SKM-1 treated with dmso at 0.1 percent for 144 hours (cell line): ENCODE measurements at regions not wholly inside any gene's neighbourhood (a gene's known extent, or its start where the extent isn't known, plus 50 kb on each side); places are given as distances from the start of the nearest gene placed in this dataset.
"Not testable (repeated sequence)": the region's sequence is repeated elsewhere in the genome, so short reads cannot be mapped to it uniquely, and the experiment has no call there.

Experiments
- DNase-seq: peaks from one replicate; lab custom pipeline; 2025; ENCODE audit not compliant: unreplicated experiment; lab: John Stamatoyannopoulos, UW

DNA sequence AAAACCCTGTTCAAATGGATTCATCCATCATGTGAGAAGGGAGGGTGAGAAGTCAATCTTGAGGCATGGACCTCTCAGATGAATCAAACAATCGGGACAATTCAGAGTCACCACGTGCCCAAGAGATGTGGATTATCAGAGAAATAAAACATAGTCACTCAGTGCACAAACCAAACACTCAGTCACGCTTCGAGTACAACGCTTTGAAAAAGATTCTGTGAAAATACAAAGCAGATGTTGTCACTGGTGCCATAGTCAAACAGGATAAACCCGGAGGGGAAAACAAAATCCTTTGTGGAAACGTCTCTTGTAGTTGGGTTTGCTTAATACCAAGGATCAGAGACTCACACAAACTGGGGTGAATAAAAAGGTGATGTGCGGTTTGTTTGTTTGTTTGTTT lies 188.4 kb downstream of the RRAGC start:
- DNase-seq, result no peak

DNA sequence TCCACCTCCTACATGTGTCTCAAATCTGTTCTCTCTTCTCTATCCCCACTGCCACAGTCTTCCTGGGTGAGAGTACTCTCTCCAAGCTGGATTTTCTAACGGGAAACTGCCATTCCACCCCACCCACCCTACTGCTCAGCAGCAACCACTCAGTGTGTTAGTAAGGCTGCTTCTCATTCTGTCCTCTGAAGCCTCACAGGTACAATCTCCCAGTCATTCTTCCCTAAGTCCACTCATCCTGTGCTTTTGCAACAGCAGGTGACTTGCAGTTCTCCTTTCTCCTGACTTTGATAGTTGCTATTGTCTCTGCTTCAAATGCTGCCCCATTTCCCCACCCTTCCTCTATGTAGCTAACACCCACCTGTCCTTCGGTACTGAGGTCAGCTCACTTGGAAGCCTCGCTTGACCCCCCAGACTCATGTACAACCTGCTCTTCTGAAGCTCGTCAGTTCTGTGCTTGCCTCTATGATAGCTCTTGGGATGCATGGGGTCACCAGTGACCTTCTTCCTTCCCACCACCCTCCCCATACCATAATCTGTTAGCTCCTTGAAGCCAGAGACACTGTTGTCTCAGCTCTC lies 188.9 kb downstream of the RRAGC start:
- DNase-seq, result no peak

- DNase-seq, result no peak
Measured at GRCh38 chr1:38667626-38668025, 191.9 kb downstream of the RRAGC start.

DNA sequence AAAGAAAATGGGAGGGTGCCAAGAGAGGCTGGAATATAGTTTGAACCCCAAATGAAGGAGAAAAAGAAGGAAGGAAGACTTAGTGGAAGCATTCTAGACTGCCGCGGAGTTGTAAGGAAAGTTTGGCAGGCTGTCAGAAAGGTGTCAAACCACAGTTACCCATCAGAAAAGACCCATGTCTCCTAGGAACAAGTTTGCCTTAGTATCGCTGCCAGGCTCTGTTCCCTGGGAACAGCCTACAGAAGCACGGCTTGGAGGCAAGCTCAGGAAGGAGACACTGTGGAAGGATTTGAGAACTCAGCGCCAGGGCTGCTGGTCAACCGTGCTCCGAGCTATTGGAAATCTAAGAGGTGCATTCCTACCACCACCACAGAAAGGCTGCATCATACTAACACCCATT lies 197.4 kb downstream of the RRAGC start:
- DNase-seq, result no peak

- no peak for DNase-seq
Measured at GRCh38 chr1:38658883-38659282, 200.7 kb downstream of the RRAGC start.

DNA sequence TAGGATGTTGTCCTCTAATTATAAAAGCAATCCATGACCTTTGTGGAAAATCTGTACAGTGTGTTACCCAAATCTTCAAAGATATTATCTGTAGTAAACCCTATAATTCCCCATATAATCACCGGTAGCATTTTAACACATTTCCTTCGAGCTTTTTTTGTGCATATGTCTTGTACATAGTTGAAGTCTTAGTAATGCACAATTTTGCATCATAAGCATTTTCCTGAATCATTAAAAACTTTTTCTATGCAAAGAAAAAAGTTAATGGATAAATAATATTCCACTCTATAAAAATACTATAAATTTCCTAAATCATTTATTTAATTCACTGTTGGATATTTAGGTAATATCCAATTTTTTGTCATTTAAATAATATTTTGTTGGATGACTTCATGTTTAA lies 201.7 kb downstream of the RRAGC start:
- no peak for DNase-seq

- DNase-seq, result no peak
Measured at GRCh38 chr1:38657207-38657840, 202.2 kb downstream of the RRAGC start.

DNA sequence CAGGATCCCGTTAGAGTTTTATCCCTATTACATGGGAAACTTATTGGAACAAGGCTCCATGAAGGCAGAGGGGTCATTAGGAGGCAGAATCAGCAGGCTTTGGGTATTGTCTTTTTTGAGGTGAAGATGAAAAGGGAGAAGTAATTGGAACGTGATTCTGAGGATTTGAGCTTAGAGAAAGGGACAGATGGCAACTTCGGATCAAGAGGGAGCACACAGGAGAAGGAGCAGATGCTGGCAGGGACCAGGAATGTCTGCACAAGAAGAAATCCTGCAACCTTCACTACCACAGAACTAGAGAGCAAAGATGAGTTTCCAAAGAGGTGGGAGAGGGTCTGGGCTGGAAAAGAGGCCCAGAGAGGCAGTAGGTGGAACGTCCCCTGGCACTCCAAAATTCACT lies 202.8 kb downstream of the RRAGC start:
- DNase-seq, result no peak

DNA sequence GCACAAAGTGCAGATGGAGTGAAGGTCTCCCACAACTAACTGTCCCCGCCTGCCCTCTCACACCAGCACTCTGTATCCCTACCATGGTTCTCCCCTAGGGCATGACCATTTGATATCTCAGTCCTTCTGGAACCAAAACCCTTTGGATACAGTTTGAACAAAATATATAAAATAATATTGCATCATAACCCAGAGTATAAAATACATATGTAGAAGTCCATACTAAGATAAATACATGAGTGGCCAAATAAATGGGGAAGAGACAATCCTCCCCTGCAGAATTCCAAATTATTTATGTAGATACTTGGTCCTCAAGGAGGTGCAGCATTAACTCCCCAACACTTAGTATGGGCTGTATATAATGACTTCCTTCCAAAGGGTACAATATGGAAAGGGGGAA lies 207.4 kb downstream of the RRAGC start:
- no peak for DNase-seq

- DNase-seq, result no peak
Measured at GRCh38 chr1:38651669-38652068, 207.9 kb downstream of the RRAGC start.

DNA sequence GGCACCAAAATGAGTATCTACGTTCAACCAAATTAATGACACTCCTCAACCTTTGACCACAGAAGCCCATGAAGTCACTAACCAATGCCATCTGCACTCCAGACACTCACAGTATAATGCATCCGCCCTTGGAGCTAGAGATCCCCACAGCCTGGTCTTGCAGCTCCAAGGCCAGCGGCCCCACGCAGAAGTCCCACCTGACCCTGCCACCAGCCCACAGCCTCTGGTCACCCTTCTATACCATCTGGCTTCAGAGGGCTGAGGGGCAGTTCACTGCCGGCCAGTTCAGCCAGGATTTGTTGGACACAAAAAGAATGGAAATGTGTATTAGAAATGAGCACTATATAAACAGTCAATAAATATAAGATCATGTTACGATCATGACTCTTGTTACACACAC lies 211.2 kb downstream of the RRAGC start:
- DNase-seq, result no peak

DNA sequence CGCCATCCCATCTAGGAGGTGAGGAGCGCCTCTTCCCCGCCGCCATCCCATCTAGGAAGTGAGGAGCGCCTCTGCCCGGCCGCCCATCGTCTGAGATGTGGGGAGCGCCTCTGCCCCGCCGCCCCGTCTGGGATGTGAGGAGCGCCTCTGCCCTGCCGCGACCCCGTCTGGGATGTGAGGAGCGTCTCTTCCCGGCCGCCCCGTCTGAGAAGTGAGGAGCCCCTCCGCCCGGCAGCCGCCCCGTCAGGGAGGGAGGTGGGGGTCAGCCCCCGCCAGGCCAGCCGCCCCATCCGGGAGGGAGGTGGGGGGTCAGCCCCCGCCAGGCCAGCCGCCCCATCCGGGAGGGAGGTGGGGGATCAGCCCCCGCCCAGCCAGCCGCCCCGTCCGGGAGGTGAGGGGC lies 212.2 kb downstream of the RRAGC start:
- not testable (repeated sequence) for DNase-seq

DNA sequence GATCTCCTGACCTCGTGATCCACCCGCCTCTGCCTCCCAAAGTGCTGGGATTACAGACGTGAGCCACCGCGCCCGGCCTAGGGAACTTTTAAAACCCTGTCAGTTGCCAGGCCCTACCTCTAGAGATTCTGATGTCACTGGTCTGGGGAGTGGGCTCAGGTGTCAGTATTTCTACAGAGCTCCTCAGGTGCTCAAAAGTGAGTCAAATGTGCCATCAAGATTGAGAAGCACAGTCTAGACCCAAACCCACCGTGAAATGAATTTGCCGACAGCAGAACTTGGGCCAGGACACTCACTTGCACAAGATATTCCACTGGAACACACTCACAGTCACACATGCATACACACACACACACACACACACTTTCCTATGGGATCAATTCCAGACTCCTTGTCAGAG lies 215.5 kb downstream of the RRAGC start:
- no peak for DNase-seq

- no peak for DNase-seq
Measured at GRCh38 chr1:38641661-38642060, 217.9 kb downstream of the RRAGC start.

GRCh38 chr1:38640371-38640770 lies 219.2 kb downstream of the RRAGC start:
- no peak for DNase-seq

GRCh38 chr1:38628241-38628640 lies 231.3 kb downstream of the RRAGC start:
- no peak for DNase-seq

GRCh38 chr1:38625939-38626338 lies 233.6 kb downstream of the RRAGC start:
- DNase-seq, result no peak

DNA sequence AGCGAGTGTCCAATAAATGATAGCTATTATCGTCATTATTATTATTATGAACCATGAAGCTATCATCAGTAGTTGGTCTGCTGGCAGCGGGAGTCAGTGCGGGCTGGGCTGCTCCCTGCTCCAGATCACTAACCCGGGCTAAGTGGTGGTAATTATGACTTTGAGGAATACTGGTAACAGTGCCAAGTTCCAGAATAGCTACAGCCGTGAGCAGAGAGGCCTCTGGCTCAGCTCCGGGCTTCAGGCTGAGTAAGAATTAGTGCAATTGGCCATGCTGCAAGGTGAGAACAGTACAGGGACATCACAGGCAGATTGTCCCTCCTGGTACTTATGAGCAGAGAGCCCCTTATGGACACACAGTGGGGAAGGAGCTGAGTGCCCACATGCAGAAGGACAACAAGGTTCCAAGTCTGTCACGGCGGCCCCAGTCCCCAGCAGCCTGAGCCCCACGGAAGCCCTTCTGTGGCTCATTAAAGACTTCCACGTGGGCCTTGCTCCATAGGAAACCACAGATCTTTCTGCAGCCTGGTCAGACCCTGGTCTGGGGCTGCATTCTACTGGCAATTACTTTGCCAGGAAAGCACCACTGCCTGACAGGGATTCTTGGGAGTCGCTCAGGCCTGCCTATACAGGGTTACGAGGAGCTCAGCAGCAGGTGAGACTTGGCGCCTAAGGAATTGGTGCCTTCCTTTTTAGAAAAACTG lies 235.1 kb downstream of the RRAGC start:
- no peak for DNase-seq

- no peak for DNase-seq
Measured at GRCh38 chr1:38623529-38623928, 236.0 kb downstream of the RRAGC start.

- DNase-seq, result no peak
Measured at GRCh38 chr1:38622197-38622596, 237.4 kb downstream of the RRAGC start.

DNA sequence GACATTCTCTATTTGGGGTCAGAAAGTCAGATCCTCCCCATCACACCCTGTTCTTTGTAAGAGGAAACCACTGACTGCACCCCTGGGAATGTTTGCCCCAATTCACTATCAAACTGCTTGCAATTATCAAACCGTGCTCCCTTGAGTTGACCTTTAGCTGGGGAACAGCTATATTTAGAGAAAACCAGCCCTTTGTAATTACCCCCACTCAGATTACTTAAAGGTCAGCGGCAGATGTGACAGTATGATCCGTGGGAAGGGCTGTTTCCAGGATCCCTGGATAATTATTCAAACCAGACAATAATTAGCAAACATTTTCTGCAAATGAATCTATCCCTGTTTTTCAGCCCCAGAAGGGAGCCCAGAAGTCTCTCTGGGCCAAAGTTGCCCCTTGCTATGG lies 242.7 kb downstream of the RRAGC start:
- DNase-seq, result no peak

DNA sequence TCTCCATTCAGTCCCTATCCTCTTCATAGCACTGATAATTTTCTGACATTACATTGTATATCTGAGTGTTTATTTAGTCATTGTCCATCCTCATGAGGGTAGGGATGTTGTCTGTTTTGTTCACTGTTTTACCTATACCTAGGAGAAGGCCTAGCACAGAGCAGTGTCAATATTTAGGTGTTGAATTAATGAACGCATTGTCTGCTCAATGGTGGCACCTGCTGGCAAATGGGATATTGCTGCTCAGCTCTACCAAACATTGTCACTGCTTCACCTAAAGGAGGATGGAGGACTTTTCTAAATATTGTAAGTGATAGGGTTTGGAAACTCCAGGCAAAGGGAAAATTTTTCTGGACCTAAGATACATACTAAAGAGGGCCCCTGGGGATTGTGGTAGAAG lies 243.9 kb downstream of the RRAGC start:
- DNase-seq, result no peak

GRCh38 chr1:38614861-38615260 lies 244.7 kb downstream of the RRAGC start:
- no peak for DNase-seq
